ENCODE measurements at regions not wholly inside any gene's neighbourhood (a gene's known extent, or its start where the extent isn't known, plus 50 kb on each side); places are given as distances from the start of the nearest gene placed in this dataset.

DNA sequence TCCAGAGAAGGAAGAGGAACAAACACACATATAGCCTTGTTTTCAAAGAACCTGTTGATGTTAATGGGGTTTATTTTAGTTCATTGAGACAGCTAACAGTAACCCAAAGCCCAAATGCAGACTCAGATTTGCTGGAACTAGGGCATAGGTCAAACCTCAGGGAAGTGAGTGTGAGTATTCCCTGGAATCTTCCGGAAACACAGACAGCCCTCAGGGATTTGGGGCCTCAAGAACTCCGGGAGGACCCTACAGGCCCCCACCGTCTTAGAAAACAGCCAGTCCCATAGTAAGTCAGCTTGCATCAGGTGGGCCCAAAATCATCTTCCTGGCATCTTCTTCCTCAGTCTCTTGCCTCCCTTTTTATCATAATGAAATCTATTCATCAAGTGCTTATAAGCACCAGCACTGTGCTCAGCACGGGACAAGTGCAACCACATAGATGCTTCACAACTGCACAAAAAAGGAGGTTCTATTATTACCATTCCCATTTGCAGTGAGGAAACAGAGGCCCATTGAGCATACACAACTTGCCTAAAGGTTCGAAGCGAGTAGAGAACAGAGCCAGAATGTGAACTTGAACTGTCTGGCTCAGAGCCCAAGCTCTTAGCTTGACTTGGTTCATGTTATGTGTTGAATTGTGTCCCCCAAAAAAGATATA lies 50.2 kb upstream of the BCL11A start:
- no peak for DNase-seq (ENCODE audit: low read depth)

DNA sequence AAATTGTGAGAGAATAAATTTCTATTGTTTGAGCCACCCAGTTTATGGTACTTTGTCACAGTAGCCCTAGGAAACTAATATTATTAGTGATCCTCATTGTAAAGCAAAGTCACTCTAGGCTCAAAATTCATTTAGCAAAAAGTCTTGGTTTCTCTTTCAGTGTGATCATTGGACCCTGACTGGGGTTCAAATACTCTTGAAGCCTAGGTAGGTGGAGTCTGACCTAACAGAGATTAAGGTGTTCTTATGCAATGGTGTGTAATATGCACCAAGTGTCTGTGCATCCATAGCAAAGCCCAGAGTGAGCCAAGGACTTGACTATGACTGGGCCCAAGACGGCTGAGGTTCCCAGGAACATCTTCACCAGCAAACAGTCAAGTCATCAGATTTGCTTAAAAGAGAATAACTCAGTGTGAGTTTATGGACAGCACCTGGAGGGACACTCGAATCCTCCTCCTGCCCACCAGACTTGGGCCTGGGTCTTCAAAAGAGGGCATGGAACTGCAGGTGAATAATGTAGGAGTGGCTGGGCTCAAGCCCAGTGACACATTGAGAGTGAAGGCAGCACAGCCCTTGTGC lies 51.1 kb upstream of the BCL11A start:
- DNase-seq (ENCODE audit: low read depth) = no peak

DNA sequence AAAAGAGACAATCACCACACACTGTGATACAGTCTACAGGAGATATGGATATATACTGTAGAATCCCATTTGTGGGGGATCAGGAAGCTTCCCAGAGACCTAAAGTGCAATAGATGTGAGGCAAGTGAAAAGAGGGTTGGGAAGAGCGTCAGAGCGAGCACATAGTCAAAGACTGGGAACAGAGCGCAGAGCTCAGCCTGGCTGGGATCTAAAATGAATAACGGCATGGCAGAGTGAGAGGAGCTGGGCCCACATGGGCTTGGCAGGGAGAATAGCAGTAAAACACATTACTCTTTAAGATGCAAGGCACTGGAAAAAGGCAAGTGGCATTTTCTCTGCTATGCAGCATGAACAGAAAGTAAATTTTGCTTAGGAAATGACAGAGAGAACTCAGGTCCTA lies 52.4 kb upstream of the BCL11A start:
- no peak for DNase-seq (ENCODE audit: low read depth)

DNA sequence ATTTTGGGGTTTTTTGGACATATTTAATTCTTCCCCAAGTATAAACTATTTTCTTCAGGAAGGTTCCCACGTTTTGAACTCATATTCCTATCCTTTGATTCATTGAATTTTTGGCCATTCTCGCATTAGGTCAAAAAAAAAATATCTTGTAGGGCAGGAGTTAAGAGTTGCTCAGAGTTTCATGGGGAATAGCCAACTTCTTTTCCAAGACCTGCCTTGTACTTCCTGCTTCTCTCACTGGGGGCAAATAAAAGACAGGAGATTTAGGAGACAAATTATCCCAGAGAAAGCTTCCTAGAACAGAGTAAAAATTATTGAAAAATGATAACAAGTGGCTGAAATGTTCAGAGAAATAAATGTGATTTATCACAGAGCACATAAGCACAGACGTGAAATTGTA lies 55.2 kb upstream of the BCL11A start:
- no peak for DNase-seq (ENCODE audit: low read depth)

DNA sequence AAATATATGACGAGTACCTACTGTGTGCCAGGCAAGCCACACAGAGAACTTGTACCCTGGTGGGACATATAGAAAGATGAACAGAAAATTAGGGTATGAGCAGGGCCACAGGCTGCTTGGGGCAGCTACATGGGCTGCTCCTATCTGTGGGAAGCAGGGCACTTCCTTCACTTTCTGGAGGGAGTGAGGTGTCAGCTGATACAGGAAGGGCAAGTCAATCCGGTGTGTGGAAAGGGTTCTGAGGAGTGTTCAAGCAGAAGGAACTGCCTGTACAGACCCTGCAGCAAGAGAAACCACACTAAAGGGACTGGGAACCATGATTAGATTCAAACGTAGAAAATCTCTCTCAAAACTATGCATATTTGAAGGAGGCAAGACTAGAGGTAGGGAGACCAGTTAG lies 58.6 kb upstream of the BCL11A start:
- DNase-seq (ENCODE audit: low read depth) = no peak

DNA sequence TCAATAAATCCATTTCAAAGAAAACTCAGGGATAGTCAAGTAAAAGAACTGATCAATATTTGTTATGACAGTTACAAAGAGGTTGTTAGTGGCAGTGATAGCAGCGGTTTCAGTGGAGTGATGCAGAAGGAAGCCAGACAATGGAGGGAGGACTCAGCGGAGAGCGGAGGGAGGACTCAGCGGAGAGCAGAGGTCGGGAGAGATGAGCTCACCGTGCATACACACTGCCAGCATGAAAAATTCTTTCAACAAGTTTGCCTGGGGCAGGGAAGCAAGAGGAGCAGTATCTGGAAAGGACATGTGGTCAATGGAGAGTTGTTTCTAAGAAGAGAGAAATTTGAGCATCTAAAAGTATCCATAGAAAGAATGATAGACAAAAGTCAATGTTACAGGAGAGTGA lies 60.9 kb upstream of the BCL11A start:
- no peak for DNase-seq (ENCODE audit: low read depth)

DNA sequence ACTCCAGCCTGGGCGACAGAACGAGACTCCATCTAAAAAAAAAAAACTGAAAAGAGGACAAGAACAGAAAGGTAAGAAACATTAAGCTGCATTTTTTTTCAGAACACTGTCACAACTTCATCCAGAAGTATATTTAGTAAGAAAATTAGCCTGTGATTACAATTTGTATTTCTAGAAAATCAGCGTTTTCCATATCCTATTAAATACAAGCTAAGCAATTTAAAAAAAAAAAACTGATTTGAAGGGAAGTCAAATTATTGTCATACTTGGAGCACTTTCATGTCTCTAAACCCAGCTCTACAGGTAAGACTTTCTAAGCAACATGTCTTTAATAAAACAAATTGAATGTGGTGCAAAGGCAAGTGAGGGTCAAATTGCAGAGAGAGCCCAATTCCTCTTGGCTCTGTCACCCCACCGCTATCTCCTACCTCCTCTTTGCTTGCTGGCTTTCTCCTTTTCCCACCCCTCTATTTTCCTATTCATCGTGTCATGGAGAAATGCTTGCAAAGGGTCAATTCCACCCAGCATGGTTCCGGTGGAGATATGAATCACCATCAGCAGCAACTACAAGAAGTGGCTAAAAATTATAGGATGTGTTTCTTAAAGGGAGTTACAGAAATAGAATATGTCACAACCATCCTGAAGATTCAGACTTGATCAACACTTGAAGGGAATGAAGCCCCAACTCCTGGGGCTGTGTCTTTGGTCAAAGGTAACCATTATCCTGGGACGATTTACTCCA lies 68.4 kb upstream of the BCL11A start:
- DNase-seq (ENCODE audit: low read depth) = no peak

DNA sequence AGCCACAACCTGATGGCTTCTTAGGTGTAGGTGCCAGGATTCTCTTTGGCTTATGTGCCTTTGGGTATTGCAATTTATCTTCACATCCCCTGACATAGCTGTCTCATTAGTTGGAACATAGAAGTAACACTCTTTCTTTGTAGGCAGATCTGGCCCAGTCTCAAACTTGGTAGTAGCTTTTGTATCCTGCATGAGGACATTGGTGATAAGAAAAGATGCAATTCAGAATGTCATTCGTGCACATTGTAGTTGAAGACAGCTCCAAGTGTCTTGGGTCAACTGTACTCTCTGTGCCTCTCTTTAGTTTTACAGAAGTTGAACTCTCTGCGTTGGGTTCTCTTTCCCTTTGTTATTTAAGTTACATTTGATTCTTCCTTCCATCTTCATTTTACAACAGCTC lies 69.6 kb upstream of the BCL11A start:
- DNase-seq (ENCODE audit: low read depth) = no peak

DNA sequence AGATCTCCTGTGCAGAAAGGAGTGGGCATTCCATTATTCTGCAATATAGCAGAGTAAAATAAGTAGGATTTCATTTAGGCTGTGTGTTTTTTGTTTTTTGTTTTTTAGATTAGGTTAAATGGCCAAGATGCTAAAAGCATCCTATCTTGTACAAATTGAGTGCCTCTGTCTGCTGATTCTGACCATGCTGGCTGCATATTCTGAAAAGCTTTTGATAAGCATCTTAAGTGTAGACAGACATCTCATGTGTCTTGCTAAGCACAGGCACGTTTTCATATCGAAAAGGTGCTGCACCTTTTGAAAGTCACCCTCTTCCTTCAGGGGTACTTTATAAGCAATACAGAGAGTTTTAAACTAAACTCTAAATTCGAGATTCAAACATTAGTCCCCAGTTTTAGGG lies 74.0 kb upstream of the BCL11A start:
- DNase-seq (ENCODE audit: low read depth) = no peak

DNA sequence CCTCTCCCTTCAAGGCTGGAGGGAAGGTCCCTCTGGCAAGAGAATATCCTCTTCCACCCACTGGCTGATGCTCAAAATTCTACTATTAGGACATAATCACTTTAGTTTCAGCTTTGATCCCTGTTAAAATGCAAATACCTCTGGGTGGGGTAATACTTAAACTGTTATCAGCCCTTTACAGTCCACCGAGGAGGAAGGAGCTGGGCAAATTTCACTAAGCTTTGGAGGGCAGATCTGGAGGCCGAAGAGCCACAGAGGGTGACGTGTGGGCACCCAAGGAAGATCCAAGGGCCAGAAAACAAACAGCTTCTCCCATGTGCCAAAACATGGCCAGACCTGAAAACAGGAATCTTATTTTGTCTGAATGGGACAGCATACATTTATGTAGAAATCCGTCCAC lies 74.6 kb upstream of the BCL11A start:
- DNase-seq (ENCODE audit: low read depth) = no peak

DNA sequence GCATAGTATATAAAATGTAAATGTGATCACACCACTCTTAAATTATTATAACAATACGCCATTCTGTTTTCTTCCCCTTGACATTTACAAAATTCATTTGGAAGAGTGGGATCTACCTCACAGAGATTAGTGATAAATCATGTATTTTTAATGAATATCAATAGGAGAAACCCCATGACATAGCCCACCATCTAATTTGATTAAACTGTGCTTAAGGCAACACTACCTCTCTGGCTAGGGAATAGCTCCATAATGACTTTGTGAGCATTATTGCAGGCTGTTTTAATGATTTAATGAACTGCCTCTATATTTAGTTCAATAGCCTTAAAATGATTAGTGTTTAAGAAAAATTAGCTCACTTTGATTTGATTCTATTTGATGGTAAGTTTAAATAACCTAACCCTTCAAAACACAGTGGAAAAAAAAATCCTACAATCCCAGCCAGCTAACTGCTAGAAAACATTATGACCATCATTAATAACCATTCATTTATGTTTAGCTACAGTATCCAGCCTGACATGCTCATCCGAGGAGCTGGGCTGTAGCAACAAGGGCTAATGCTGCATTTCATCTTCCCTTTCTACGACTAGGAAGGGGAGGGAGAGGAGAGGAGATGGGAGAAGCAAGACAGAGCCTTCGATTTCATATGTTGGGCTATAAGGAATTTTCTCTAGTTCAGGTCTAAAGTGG lies 75.3 kb upstream of the BCL11A start:
- no peak for DNase-seq (ENCODE audit: low read depth)

DNA sequence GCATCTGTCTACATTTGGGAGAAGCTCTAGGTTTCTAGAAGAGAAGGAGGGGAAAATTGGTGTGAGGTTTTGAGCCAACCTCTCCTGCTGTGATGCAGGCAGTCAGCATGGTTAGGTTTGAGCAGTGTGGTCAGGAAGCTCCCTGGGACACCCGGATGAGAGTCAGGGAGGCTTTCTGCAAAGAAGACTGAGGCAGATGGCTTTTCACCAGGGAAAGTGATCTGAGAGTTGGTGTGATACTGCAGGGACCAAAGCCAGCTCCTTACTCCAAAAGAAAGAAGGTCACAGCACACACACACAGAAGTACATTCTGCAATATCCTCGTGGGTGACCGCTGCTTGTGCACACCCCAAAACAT lies 75.8 kb upstream of the BCL11A start:
- DNase-seq (ENCODE audit: low read depth) = no peak

DNA sequence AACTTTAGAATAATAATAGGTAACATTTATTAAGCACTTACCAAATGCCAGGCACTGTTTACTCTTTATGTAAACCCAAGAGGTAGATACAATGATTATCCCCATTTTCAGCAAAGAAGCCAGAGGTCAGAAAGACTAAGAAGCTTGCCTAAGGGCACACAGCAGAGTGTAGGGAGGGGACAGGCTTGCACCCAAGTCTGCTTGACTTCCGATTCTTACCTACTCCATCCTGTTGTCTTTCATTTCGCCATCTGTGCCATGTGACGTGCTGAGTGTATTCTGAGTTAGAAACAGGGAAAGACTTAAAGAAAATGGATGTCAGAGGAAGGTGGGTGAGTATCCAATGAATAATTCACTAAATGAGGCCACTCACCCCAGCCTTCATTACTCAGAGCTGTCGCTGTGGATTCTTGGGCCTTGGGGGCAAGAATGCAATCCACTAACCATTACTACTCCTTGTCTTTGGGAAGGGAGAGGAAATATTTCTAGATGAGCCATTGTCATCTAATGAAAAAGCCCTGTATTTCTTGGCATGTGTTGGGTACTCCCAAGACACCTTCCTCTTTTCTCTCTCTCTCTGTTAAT lies 76.4 kb upstream of the BCL11A start:
- DNase-seq (ENCODE audit: low read depth) = no peak

DNA sequence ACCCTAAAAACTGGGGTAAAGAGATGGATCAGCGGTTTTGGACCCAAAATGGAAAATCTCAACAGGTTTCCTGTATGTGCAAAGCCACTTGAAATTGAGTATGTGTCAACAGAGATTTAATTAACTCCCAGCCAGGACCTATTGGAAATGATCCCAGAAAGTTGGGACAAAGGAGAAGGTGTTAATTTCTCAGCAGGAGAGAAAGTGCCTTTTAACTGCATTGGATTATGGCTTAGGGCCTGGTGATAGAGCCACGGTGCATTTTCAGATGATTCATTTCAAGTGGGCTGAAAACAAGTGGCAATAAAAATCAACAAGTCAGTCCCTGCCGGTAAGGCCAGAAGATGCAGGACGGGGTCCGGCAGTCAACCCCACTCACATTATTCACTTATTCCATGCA lies 80.2 kb upstream of the BCL11A start:
- no peak for DNase-seq (ENCODE audit: low read depth)

DNA sequence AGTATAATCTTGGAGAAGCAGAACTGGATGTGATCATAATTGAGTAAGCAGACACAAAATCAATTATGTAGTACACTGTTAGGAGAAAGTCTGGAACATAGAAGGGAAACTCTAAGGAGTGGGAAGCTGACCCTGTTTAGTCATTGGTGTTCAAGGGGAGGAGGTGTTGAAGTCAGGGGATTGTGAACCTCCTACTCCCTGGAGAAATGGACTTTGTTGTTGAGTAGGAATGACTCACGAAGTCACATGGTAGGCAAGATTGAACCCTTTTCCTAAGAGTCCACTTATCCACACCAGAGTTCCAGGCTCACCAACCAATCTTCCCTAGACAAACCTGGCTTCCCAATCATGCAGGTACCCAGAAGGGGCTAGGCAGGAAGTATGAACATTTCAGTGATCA lies 81.0 kb upstream of the BCL11A start:
- DNase-seq (ENCODE audit: low read depth) = no peak

DNA sequence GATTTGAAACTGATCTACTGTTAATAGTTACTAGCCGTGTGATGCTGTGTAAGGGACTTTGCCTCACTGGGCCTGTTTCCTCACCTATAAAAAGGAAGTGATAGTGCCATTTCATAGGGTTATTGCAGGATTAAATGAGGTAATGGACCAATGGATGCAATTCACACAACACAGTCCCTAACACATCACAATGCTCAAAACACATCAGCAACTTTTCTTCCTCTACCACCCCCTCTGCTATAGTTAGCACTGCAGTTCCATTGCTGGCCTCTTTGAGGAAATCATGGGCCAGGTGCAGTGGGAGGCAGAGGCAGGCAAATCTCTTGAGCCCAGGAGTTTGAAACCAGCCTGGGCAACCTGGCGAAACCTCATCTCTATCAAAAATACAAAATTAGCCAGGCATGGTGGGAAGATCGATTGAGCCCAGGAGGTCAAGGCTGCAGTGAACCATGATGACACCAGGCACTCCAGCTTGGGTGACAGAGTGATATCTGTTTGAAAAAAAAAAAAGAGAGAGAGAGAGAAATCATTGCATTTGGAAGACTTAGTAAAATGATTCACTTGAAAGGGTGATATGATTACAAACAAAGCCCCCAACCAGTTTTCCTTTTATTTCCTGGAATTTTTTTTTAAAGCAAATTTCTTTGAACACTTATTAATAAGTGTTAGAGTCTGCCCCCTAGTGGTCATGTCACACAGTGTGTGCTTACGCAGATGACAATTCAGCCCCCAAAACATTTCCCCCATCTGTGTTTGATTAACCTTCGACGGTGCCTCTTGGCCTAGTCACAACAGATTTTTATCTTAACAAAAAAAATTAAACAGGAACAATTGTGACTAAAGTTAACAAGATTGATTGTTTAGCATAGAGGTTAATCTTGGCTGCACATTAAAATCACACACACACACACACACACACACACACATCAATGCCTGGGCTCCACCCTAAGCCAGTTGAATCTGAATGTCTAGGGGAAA lies 88.6 kb upstream of the BCL11A start:
- peak; percentile 17 for DNase-seq (ENCODE audit: low read depth)

DNA sequence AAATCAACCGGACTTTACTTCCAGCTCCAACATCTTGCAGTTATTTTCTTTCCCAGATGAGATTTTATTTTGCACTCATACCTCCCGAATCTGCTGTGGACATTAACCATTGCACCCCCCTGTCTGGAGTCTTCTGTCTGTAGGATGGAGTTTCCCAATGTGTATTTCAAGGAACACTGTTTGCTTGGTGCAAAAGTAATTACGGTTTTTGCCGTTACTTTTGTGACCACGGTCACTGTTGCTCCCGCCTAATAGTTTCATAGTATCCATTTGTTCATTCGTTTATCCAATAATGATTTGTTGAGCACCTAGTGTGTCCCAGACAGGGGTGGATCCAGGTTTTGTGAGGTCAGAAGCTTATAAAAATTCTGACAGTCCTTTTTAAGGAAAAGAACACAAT lies 90.3 kb upstream of the BCL11A start:
- DNase-seq (ENCODE audit: low read depth) = no peak

DNA sequence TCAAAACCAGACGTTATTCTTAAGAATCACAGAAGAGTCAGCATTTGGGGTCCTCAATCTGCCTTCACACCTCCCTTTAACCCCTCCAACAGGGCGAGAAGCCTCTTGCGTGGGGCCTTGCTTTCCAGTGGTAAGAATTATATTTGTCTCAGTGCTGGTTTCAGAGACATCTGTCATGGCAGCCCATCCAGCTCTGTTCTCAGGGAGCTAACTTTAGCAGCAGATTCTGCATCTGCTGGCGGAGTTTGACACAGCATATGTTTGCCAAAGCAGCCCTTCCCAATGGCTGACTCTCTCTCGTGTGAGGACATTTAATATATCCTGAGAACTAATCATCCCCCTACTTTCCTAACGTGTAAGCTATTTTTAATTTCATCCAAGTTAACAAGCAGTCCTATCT lies 91.5 kb upstream of the BCL11A start:
- peak; percentile 35 for DNase-seq (ENCODE audit: low read depth)

DNA sequence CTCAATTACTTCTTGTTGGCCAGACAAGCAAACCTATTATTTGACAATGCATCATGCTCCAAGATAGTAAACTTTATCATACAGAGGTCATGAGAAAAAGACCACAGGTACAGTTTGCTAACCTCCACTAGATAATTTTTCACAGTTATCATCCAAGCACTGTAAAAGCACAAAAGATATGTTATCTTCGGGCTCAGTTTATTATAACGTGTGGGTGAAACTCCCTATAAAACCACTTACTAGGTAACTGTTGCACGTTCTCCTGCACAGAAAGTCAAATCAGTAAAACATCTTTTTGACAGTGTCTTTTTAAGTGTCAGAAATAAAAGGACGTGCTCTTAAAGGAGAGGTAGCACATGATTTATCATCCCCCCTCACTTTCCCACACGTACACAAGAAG lies 94.7 kb upstream of the BCL11A start:
- DNase-seq (ENCODE audit: low read depth) = no peak

DNA sequence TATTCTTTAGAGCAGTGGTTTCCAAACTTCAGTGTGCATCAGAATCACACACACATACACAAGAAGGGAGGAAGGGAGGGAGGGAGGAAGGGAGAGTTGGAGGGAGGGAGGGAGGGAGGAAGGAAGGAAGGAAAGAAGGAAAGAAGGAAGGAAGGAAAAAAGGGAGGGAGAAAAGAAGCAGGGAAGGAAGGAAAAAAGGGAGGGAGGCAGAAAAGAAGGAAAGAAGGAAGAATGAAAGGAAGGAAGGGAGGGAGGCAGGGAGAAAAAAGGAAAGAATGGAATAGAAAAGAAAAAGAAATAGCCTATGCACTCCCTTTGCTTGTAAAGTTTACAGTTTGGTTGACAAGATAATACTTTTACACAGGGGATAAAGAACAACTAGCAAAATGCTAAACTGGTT lies 96.3 kb upstream of the BCL11A start:
- DNase-seq (ENCODE audit: low read depth) = no peak

DNA sequence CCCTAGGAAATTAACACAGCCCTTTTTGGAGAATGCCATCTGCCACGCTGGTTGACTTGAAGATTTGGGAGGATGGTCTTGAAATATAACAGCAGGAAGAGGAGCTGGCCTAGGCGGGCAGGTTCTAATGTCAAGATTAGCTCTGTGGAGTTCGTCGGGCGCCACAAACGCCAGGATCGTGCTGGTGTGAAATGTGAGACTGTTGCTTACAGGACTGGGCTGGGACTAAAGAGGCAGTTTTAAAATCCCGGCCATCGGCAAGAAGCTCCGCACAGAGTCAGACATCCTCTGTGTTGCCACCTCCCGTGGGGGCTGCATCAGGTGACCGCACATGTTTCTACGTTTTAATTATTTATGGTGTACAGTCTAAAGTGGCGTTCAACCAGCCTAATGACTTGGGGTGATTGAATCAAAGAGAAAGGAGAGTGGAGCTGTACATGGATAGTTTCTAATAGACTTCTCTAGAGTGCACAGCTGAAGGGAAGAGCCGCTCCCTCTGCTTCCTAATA lies 99.4 kb upstream of the BCL11A start:
- DNase-seq (ENCODE audit: low read depth) = no peak
